Medulla oblongata (tissue), 1 donor: ENCODE measurements at regions not wholly inside any gene's neighbourhood (a gene's known extent, or its start where the extent isn't known, plus 50 kb on each side); places are given as distances from the start of the nearest gene placed in this dataset.

Experiments
- DNase-seq: peaks from one replicate; pipeline ENCODE4 v3.0.0-alpha.2; 2015; ENCODE audit errors: extremely low spot score

DNA sequence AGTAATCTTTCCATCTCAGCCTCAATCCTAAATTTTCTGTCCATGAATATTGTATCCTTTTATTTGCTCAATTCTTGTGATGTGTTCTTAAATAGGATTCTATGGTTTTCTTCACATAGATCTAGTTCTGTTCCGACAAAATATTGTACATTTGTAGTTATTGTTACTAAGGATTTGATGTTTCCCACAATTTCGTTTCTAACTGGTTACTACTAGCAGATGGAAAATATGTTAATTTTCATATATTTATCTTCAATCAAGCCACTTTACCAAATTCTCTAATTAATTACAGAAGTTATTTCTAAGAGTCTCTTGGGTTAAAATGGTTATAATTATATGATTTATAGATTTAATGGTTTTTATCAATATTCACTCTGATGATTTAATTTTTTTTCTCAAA lies 60.3 kb downstream of the SEC61B start:
- no peak for DNase-seq

DNA sequence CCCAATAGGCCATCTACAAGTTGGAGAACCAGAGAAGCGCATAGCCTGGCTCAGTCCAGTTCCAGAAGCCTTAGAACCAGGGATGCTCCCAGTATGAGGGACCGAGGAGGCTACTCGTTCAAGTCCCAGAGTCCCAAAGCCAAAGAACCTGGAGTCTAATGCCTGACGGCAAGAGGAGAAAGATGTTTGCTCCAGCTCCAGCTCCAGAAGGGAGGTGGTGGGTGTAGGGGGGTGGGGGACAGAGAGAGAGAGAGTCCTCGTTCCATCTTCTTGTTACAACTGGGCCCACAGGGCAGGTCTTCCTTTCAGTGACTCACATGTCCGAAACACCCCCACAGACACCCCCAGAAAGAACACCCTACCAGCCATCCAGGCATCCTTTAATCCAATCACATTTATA lies 63.9 kb downstream of the SEC61B start:
- no peak for DNase-seq

DNA sequence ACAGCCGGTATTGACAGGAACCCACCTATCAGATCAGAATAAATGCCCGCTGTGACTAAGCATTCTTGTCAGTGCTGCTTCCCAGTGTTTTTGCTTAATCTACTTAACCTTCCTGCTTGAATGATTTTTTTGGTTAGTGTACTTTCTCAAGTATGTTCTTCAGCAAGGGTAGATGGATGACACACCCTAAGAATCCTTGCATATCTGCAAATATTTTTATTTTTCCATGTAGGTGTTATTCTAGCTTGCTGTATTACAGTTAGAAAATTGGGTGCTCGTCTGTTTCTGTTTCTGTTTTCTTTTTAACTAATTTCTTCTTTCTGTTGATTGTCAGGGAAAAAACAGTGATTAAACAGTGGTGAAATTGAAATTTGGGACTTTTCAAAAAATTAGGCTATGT lies 64.5 kb downstream of the SEC61B start:
- no peak for DNase-seq

DNA sequence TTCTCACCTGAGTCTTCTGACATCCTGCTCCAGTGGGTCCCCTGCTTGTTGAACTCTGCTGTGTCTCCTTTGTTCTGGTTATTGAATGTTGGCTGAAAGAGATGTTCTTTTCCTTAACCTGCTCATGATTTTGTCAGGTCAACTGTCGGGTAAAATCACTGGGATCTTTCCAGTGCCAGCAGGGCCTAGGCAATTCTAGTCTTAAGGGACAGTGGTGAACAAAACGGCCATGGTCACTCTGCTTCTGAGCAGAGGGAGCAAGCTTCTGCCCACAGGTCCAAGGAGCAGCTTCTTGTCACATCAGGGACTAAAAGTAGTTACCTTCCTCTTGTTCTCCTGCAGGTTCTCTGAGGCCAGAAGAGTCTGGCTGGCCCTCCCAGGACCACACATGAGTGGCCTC lies 65.6 kb downstream of the SEC61B start:
- DNase-seq: no peak

DNA sequence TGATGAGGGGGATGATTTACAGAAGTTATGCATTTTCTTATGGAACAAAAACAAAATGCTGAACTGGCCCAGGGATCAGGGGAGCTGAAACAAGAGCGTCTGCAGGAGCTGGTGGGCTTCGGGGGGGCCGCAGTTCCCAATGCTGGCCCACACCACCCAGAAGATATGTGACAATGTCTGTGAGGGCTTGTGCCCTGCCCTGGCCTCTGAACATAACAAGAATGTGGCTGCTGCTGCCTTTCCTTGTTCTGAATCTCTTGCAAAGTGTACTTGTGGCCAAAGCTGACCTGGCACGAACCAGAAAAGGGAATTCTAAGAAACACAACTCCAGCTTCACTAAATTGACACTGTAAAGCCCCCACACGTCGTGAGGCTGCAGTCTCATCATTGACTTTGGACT lies 66.7 kb downstream of the SEC61B start:
- DNase-seq: no peak

DNA sequence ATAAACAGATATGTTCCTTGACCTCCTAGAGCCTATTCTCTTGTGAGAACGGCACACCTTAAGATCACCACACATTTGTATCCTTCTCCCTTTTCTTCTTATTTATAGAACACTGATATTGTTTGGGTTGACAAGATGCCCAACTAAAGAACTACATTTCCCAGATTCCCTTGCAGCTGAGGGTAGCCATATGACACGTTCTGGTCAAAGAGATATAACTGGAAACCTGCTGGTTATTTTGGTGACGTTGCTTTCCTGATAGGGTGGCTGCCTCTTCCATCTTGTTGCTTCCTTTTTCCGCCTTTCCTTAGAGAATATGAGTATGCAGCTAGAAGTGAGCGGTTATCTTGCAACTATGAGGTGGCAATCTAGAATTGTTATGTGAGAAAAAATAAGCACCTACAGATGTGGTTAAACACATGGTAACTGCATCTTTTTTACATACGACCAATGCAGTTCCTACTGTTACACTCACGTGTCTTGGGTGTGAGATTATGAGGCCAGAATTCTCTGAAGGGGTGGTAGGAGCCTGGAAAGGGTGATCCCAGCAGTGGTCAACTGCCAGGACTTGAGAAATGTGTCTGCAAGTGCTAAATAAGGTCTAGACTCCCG lies 72.9 kb downstream of the SEC61B start:
- DNase-seq: no peak

DNA sequence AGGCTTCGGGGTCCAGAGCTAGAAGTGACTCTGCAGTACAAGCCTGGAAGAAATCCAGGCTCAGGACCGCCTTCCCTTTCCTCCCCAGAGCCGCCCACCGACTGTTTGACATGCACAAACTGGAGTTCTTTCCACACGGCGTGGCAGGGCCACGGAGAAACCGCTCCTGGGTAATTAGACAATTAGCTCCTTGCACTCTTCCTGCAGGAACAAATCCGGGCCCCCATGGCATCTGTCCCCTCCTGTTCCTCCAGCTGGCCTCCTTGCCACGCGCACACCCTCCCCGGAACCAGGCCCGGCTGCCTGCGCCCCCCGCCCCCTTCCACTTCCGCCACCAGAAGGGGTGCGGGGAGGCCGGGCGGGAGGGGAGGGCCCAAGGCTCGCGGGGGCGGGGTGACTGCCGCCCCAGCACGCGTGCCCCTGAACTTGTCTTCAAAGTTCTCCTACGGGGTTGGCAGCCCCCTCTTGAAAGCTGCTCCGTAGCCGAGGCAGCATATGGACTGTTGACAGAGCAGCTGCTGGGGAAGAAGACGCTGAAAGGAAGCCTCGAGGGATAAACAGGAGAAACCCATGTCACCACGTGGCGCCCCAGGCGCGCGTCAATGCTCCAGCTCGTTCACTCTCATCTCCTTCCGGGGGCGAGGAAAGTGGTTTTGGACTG lies 74.3 kb downstream of the SEC61B start:
- peak; percentile 12 for DNase-seq

DNA sequence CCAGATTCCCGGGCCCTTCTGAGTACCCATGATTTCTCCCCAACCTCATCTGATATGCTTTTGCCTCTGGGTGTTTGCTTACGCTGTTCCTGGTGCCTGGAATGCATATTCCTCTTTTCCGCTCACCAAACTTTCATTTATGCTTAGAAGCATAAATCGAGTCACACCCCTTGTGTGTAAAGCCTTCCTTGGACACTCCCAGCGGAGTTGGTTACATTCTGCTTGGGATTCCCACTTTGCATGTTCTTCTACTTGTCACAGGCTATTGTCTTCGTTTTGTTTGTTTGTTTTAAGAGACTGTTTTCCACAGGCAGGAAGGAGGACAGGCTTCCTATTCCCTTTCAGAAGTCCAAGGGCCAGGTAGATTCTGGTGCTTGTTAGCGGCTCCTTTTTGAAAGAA lies 76.5 kb downstream of the SEC61B start:
- no peak for DNase-seq

DNA sequence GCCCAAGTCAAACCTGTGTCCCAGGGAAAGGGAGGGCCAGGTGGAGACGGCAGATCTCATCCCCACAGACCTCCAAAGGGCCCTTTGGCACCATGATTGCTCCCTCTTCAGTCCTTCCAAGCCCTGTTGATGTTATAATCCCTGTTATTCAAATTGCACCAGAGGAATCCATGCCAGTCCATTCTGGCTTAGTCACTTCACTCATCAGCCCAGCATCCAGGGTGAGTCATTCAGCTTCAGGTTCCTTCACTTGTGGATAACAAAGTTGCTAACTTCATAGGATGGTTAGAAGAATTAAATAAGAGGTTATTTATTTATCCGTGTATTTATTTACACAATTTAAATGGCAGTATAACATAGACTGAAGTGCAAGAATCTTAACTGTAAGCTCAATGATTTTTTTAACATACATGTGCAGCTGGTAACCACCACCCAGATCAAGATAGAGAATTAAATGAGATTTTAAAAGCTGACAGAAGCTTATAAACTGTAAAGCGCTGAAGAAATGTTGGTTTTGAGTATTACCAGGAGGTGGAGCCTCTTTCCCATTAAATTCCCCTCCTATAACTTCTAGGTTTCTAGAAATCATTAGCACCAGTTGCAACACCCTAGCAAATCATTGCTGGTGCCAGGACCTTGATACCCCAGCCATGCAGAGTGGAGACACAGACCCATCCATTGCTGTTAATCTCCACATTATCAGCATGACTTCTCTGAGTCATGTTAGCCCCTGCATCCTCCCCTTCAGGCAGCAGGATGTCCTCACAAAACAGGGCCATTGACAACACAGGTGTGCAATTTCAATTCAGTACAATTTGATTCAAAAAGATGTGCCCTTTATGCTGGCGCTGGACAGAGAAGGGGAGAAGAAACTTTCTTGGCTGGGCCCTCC lies 77.4 kb downstream of the SEC61B start:
- peak; percentile 21 for DNase-seq

DNA sequence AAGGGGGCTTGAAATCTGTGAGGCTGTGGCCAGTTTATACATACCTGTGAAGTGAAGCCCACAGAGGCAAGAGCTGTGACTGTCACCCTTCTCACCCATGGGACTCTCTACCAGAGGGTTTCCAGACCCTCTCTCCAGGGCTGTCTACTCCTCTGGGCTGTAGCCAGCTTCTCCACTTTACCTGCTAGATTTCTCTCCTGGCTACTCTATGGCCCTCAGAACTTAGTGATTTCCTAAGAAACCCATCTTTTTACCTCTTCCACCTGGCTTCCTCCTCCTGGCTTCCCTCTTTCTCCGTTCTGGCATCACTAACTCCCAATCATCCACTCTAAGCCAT lies 78.0 kb downstream of the SEC61B start:
- no peak for DNase-seq

DNA sequence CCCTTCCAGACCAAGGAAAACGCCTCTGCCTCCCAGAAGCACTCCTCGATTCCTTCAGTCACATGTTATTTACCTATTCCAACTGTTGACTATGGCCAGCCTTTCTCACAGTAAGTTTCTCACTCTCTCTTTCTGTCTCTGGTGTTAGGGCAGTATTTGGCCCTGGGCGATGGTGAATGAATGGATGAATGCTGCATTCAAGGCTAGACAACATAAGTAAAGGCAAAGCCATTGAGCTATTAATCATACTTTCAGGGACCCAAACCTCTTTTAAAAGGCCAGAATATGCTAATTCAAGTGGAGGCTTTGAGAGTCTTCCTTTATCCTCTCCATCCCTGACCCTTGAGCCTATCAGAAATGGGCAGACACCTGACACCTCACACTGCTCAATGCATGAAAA lies 78.5 kb downstream of the SEC61B start:
- no peak for DNase-seq

DNA sequence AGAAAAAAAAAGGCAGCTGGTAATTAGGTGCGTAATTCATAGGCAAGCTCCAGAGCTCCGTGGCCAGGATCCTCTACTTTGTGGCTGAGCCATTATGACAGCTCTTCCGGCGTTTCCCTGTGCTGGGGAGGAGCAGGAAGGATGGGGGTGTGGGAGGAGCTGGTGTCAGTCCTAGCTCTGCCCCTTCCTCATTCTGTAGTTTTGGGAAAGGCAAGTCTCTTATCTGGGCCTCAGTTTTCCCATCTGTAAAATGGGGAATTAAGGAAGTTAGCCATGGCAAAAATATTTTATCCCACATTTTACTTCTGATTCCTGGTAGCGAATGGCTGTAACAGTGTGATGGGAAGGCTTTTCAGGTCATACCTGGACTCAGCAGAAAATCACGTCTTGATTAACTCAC lies 81.1 kb downstream of the SEC61B start:
- DNase-seq: no peak

DNA sequence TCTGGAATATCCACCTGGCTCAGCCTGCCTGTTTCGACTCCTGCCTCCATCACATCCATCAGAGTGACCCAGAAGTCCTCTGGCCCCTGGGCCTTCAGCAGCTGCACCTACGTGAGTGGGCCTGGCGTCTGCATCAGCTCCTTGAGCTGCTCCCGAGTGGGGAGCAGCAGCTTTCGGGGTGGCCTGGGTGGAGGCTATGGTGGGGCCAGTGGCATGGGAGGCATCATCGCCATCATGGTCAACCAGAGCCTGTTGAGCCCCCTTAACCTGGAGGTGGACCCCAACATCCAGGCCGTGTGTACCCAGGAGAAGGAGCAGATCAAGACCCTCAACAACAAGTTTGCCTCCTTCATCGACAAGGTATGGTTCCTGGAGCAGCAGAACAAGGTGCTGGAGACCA lies 83.0 kb downstream of the SEC61B start:
- DNase-seq: no peak

DNA sequence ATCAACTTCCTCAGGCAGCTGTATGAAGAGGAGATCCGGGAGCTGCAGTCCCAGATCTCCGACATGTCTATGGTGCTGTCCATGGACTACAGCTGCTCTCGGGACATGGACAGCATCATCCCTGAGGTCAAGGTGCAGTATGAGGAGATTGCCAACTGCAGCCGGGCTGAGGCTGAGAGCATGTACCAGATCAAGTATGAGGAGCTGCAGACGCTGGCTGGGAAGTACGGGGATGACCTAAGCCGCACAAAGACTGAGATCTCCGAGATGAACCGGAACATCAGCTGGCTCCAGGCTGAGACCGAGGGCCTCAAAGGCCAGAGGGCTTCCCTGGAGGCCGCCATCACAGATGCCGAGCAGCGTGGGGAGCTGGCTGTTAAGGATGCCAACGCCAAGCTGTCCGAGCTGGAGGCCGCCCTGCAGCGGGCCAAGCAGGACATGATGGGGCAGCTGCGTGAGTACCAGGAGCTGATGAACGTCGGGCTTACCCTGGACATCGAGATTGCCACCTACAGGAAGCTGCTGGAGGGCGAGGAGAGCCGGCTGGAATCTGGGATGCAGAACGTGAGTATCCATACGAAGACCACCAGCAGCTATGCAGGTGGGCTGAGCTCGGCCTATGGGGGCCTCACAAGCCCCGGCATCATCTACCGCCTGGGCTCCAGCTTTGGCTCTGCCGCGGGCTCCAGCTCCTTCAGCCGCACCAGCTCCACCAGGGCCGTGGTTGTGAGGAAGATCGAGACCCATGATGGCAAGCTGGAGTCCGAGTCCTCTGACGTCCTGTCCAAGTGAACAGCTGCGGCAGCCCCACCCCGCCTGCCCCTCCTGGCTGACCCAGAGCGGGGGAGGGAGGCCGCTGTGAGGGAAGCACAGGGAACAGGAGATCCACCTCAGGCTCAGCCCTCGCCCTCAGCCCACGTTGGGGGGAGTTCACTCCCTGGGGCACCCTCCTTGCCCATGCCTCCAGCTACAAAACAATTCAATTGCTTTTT lies 84.0 kb downstream of the SEC61B start:
- DNase-seq: no peak

DNA sequence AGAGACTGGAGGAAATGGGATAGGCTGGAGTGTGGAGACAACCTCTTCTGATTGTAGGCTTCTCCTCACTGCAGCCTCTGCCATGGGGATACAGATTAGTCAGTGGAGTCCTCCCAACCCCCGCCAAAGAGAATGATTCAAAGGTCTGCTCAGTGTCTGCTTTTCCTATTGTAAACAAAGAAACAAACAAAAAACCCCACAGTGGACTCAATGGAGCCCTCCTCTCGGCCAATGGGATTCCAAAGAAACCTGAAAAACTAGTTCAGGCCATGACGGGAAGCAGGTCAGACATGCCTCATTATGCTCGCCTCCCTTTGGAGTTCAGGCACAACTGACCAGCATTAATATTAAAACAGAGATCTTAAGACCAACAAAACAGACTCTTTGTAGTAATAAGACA lies 85.8 kb downstream of the SEC61B start:
- no peak for DNase-seq

DNA sequence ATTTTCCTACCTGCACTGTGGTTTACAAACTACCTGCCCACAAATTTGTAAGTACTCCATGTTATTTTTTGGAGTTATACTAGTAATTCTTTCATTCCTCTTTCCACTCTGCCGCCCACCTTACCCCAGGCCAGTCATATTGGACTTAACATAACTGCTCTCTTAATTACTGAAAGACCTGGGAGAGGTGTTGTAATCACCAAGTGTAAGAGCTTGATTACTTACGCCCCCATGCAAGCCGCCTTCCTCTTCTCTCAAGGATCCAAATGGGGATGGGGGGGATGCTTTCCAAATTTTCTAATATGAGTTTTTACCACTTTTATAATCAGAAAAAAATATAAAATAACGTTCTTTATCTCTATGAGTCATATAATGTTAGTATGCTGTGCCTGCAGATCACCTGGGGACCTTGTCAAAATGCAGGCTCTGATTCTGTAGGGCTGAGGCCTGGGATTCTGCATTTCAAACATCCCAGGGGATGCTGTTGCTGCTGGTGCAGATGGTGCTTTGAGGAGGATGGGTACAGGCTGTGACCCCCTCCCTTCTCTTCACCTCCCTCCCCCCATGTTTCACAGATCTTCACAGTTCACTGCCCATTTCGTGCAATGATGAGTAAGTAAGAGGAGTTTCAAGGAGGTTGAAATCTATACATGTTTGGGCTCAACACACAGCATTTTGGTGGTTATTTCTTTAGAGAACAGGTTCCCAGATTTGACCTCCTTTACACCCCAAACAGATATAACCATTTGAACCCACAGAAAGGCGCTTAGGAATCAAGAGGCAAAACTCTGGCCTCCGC lies 87.3 kb downstream of the SEC61B start:
- no peak for DNase-seq

DNA sequence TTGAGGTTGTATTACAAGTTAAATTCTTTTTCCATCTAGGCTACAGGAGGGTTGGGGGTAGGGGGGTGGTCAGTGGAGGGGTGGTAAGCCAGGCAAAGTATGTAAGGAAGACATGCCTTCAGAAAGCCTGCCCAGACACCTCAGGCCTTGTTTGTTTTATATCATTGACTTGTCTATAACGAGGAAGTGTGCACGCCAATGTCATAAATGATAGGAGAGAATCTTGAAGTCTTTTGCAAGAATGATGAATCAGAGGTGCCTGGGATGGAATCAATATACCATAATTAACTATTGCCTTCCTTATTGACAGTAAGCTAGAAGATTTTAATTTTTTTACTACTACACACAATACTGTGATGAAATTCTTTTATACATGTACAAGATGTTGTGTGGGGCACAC lies 90.7 kb downstream of the SEC61B start:
- DNase-seq: no peak

DNA sequence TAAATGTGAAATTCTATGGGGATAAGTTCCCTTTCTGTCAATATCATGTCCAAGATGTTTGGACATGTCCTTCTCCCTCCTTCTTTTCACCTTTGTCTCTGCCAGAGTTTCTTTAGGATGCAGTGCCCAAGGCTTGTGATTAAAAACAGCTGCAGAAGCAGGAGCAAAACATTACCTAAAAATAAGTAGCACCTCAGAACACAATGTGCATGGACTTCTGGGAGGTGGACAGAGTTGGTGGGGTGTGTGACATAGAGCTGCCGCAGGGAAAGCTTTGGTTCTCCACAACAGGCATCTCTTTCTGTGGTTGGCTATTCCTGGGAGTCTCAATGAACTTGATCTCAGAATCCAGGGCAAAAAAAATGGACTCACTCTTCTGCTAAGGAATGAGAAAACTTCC lies 97.0 kb downstream of the SEC61B start:
- DNase-seq: no peak

DNA sequence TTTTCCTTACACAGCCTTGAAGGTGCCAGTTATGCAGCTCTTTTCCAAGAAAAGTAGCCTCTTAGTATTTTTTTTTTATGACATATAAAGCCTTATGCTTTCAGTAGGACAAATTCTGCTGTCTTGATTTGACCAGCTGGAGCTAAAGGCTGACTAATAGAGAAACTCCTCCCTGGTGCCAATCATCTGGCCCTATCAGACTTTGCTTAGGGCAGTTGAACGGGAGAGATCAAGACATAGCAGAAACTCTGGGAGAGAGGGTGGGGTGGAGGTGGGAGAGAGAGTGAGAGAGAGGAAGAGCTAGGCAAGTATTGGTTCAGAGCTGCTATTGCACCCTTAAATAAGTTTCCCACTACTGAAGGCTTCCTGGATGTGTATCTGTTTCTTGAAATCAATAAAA lies 100.2 kb downstream of the SEC61B start:
- DNase-seq: no peak

DNA sequence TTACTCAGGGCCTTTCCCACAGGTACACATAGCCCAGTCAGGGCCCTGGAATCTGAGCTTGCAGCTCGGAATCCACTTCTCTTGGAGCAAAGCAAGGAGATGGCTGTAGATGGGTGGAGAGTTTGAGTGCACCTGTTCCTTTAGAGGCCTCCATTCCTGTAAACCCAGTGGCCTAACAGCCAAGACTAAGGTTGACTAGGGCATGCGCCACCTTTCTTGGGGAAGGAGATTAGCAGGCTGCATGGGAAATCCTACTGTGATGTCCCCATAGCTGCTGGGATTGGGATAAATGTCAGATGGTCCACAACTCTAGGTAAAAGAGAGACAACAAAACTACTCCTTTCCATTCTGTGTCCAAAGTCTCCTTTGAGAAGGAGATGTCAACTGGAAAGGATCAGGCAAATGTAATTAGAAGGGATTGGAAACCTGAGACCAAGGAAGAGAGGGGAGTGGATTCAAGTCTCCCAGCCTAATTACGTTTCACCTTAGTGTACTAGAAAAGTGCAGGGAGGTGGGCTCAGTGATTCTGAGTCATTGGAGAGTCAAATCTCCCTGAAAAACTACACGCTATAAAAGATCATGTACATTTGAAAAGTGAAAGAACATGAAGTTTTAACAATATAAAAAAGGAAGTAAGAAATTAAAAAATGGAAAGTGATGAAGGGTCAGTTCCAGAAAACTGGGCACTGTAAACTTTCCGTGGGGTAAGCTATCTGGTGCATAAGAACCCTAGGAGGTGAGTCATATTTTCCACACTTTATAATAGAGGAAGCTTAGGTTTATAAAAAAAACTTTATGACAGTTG lies 104.2 kb downstream of the SEC61B start:
- no peak for DNase-seq

DNA sequence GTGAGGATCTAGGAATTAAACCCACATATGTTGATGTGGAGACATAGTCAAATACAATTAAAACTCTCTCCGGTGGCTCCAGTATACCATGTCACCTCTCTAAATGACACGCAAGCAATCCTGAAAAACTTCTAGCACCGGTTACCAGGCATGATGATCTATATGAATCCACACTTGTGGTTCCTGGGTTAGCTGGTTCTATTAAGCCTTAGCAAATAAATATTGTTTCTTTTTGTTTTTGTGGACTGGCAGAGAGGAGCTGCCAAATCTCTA lies 104.8 kb downstream of the SEC61B start:
- DNase-seq: no peak
